PFSK-1 (cell line): ENCODE measurements at regions not wholly inside any gene's neighbourhood (a gene's known extent, or its start where the extent isn't known, plus 50 kb on each side); places are given as distances from the start of the nearest gene placed in this dataset.

Experiments used
- REST ChIP-seq, 2 experiments: IDR thresholded peaks; 2 replicates each; pipeline versions ENCODE4 v1.6.1 to v1.8.0; 2011 to 2012; ENCODE audit warnings: low read depth in 2 of 2, low read length in 2 of 2, control low read depth in 1 of 2, inconsistent platforms in 1 of 2, mild to moderate bottlenecking in 1 of 2, moderate library complexity in 1 of 2; ENCODE audit not compliant: insufficient read depth in 1 of 2
- TAF1 ChIP-seq: IDR thresholded peaks from 2 replicates; pipeline ENCODE4 v1.6.1; 2012; ENCODE audit warnings: low read length, control low read depth, borderline replicate concordance; ENCODE audit not compliant: insufficient read depth

GRCh38 chr13:34815526-34815925, 126.5 kb upstream of the NBEA start:
- TF ChIP-seq REST (IDR thresholded peaks at IDR 0.05; ENCODE audit: insufficient read depth in 1 of 2, low read depth in 2 of 2, low read length in 2 of 2) (no peak), TAF1 (no peak)
